Duodenal mucosa (tissue), 2 donors: ENCODE measurements at regions not wholly inside any gene's neighbourhood (a gene's known extent, or its start where the extent isn't known, plus 50 kb on each side); places are given as distances from the start of the nearest gene placed in this dataset.

Source experiments
- H3K27ac ChIP-seq: one replicate; pipeline ENCODE4 v1.7.0; 2013; ENCODE audit warnings: low read depth, low read length
- H3K27me3 ChIP-seq, 2 donors: one replicate each; pipeline ENCODE4 v1.7.0; 2013; ENCODE audit warnings: low read length in 2 of 2, control low read depth in 1 of 2; ENCODE audit not compliant: insufficient read depth in 2 of 2, control insufficient read depth in 1 of 2
- H3K36me3 ChIP-seq, 2 donors: one replicate each; pipeline ENCODE4 v1.7.0; 2013; ENCODE audit warnings: low read length in 2 of 2, control low read depth in 1 of 2; ENCODE audit not compliant: insufficient read depth in 2 of 2, control insufficient read depth in 1 of 2
- H3K4me1 ChIP-seq, 2 donors: one replicate each; pipeline ENCODE4 v1.7.0; 2013; ENCODE audit warnings: low read length in 2 of 2, control low read depth in 1 of 2; ENCODE audit not compliant: insufficient read depth in 2 of 2, control insufficient read depth in 1 of 2
- H3K4me3 ChIP-seq, 2 donors: one replicate each; pipeline ENCODE4 v1.7.0; 2013; ENCODE audit warnings: low read length in 2 of 2, low read depth in 1 of 2
- H3K9ac ChIP-seq, 2 donors: one replicate each; pipeline ENCODE4 v1.7.0; 2013; ENCODE audit warnings: low read length in 2 of 2, low read depth in 1 of 2
- H3K9me3 ChIP-seq, 2 donors: one replicate each; pipeline ENCODE4 v1.7.0; 2013; ENCODE audit warnings: low read length in 2 of 2, control low read depth in 1 of 2; ENCODE audit not compliant: control insufficient read depth in 1 of 2

- Histone ChIP-seq H3K27ac (no peak overlapping the region), H3K36me3 (no peaks in the 10 kb centered on the region), H3K4me1 (no peaks in the 10 kb centered on the region), H3K27me3 (no peaks in the 10 kb centered on the region), H3K9me3 (no peaks in the 10 kb centered on the region), H3K4me3 (no peak overlapping the region), H3K9ac (no peak overlapping the region)
These were observed 206.0 kb downstream of the KIT start for GRCh38 chr4:54863571-54864255.

DNA sequence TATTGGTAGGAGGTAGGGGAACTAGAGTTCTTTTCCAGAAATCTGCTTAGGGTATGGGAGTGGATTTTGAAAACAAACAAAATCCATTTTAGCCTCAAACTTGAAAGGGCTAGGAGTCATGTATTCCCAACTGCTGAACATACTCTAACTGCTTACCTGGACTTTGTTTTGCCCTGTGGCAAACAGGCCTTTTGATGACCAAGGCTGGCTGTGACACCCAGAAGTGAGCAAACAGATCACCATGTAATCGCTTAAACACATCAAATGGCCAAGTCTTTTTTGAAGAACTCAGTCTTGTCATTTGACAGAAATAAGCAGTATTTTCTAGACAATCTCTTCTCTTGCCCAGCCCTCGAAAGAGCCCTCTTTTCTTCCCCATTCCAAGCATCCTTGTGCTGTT lies 203.4 kb downstream of the KIT start:
- no peaks in the 10 kb centered on the region for H3K4me1 ChIP-seq
- H3K9ac ChIP-seq: no peak overlapping the region
- H3K4me3 ChIP-seq: no peak overlapping the region
- no peak overlapping the region for H3K27ac ChIP-seq
- H3K36me3 ChIP-seq: no peaks in the 10 kb centered on the region
- H3K9me3 ChIP-seq: no peaks in the 10 kb centered on the region
- H3K27me3 ChIP-seq: no peaks in the 10 kb centered on the region

GRCh38 chr4:54855191-54855854 lies 197.6 kb downstream of the KIT start:
- no peak overlapping the region for H3K27ac ChIP-seq
- no peaks in the 10 kb centered on the region for H3K36me3 ChIP-seq

DNA sequence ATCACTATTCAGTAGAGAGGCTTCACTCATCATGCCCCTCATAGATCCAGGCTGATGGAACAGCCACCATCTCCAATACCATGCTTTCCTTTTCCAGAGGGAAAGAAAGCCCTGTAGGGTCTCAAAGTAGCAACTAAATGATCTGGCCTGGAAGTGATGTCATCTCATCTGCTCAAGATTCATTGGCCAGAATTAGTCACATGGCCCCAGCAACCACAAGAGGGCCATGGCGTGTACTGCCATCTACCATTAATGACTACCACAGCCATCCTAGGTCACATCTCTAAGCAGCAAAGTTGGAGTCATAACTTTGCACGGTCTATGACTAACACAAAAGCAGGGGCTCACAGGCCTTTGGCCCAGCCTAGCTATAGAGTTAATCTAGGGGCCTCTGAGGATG lies 194.8 kb downstream of the KIT start:
- no peak overlapping the region for H3K4me3 ChIP-seq
- no peaks in the 10 kb centered on the region for H3K9me3 ChIP-seq
- H3K27ac ChIP-seq: no peak overlapping the region
- no peaks in the 10 kb centered on the region for H3K4me1 ChIP-seq
- H3K9ac ChIP-seq: no peak overlapping the region
- no peaks in the 10 kb centered on the region for H3K27me3 ChIP-seq
- no peaks in the 10 kb centered on the region for H3K36me3 ChIP-seq

More at GRCh38 chr4:54855191-54855854, 197.6 kb downstream of the KIT start:
- Histone ChIP-seq H3K9me3 (no peaks in the 10 kb centered on the region), H3K9ac (no peak overlapping the region), H3K4me3 (no peak overlapping the region), H3K27me3 (no peaks in the 10 kb centered on the region), H3K4me1 (no peaks in the 10 kb centered on the region)

DNA sequence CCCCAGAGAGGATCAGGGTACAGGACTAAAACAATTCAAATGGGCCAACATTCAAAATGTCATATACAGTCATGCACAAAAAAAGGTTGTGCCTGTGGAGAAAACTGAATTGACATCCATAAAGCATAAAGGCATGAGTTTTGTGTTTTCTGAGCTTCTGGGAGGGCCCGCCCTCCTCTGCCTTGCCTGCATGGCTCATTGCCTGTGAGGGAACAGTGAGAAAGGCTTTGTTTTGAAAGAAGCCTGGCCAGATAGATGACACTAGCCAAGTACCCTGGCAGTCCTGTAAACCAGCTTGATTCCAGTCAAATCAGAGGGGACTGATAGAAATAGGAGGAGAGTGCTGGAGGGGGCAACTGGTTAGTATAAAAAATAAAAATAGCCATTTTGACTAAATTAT lies 194.3 kb downstream of the KIT start:
- no peaks in the 10 kb centered on the region for H3K36me3 ChIP-seq
- no peaks in the 10 kb centered on the region for H3K4me1 ChIP-seq
- H3K9me3 ChIP-seq: no peaks in the 10 kb centered on the region
- no peak overlapping the region for H3K27ac ChIP-seq
- no peak overlapping the region for H3K4me3 ChIP-seq
- no peak overlapping the region for H3K9ac ChIP-seq
- no peaks in the 10 kb centered on the region for H3K27me3 ChIP-seq

DNA sequence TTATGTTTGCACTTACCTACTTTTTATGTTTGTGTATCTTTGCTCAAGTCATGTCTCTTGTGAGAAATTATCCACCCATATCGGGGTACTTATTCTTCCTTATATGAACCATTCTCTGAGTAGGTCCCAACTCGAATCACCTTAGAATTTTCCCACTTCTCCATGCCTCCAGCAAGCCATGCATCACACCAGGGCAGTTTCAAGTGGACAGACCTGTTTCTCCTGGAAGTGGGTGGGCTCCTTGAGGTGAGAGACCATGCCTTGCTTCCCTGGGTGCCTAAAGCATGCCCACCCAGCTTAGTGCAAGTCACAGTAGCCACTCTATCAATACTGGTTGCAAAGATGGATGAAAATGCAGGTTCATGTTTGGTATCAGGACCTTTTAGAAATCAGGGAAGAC lies 187.2 kb downstream of the KIT start:
- Histone ChIP-seq H3K27me3 (no peaks in the 10 kb centered on the region), H3K9me3 (no peaks in the 10 kb centered on the region), H3K4me3 (no peak overlapping the region), H3K9ac (no peak overlapping the region), H3K36me3 (no peaks in the 10 kb centered on the region), H3K27ac (no peak overlapping the region), H3K4me1 (no peaks in the 10 kb centered on the region)

GRCh38 chr4:54843946-54844345 lies 186.2 kb downstream of the KIT start:
- Histone ChIP-seq H3K36me3 (no peaks in the 10 kb centered on the region), H3K4me3 (no peak overlapping the region)

DNA sequence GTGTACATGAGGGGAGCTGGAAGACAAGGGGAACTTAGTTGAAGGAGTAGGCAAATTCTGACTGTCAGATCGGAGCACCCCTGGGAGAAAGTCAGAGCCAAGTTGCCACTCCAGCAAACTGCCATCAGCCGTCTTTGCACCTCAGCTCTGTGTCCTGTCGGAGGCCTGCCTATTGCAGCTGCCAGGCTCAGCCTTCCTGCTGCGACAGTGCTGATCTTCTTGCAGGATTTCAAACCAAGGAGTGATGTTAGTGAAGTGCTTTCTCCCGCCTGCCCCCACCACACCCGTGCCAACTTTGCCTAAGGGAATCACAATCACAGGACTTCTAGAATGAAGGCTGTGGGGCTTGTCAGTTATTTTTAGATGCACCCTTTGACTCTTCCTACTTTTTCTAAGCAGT lies 185.3 kb downstream of the KIT start:
- Histone ChIP-seq H3K9ac (no peak overlapping the region), H3K36me3 (no peaks in the 10 kb centered on the region), H3K9me3 (no peaks in the 10 kb centered on the region)

More at GRCh38 chr4:54843946-54844345, 186.2 kb downstream of the KIT start:
- Histone ChIP-seq H3K27ac (no peak overlapping the region), H3K27me3 (no peaks in the 10 kb centered on the region), H3K9me3 (no peaks in the 10 kb centered on the region), H3K4me1 (no peaks in the 10 kb centered on the region), H3K9ac (no peak overlapping the region)

GRCh38 chr4:54842656-54843055 lies 184.9 kb downstream of the KIT start:
- no peaks in the 10 kb centered on the region for H3K27me3 ChIP-seq
- H3K4me1 ChIP-seq: no peaks in the 10 kb centered on the region
- no peak overlapping the region for H3K9ac ChIP-seq
- H3K36me3 ChIP-seq: no peaks in the 10 kb centered on the region
- no peak overlapping the region for H3K27ac ChIP-seq
- no peaks in the 10 kb centered on the region for H3K9me3 ChIP-seq
- no peak overlapping the region for H3K4me3 ChIP-seq

More for the DNA sequence above, 185.3 kb downstream of the KIT start:
- no peaks in the 10 kb centered on the region for H3K27me3 ChIP-seq
- H3K27ac ChIP-seq: no peak overlapping the region
- H3K4me1 ChIP-seq: no peaks in the 10 kb centered on the region
- H3K4me3 ChIP-seq: no peak overlapping the region

- Histone ChIP-seq H3K9ac (no peak overlapping the region), H3K27ac (no peak overlapping the region), H3K27me3 (no peaks in the 10 kb centered on the region), H3K4me1 (no peaks in the 10 kb centered on the region), H3K36me3 (no peaks in the 10 kb centered on the region), H3K4me3 (no peak overlapping the region), H3K9me3 (no peaks in the 10 kb centered on the region)
These were observed 184.5 kb downstream of the KIT start for GRCh38 chr4:54842226-54842625.
